Spleen (tissue), 11 donors: ENCODE measurements at regions not wholly inside any gene's neighbourhood (a gene's known extent, or its start where the extent isn't known, plus 50 kb on each side); places are given as distances from the start of the nearest gene placed in this dataset.

Experiments
- DNase-seq: peaks from one replicate; pipeline ENCODE4 v3.0.0-alpha.2; 2020
- H3K27ac ChIP-seq, 8 donors: fragments of 200-600 bp; sonication (generic) in 7 of 8; 1 replicate in 4 of 8; 2 replicates in 4 of 8; pipeline versions ENCODE4 v1.5.0 to v1.8.0; 2016 to 2021; ENCODE audit warnings: inconsistent platforms in 4 of 8, mild to moderate bottlenecking in 4 of 8, moderate library complexity in 1 of 8
- H3K27me3 ChIP-seq, 7 donors: fragments of 200-600 bp; sonication (generic) in 6 of 7; replicated peaks in 1 of 7; 1 replicate in 4 of 7; 2 replicates in 3 of 7; pipeline versions ENCODE4 v1.5.0 to v1.8.0; 2016 to 2021; ENCODE audit warnings: inconsistent platforms in 3 of 7, mild to moderate bottlenecking in 1 of 7
- H3K36me3 ChIP-seq, 6 donors: fragments of 200-600 bp; sonication (generic) in 5 of 6; 1 replicate in 4 of 6; 2 replicates in 2 of 6; pipeline versions ENCODE4 v1.5.0 to v1.8.0; 2016 to 2021; ENCODE audit warnings: inconsistent platforms in 2 of 6
- H3K4me1 ChIP-seq, 6 donors: fragments of 200-600 bp; sonication (generic) in 5 of 6; 1 replicate in 3 of 6; 2 replicates in 3 of 6; pipeline versions ENCODE4 v1.5.0 to v1.8.0; 2016 to 2021; ENCODE audit warnings: inconsistent platforms in 3 of 6
- H3K4me3 ChIP-seq, 8 donors: fragments of 200-600 bp; sonication (generic) in 7 of 8; 1 replicate in 4 of 8; 2 replicates in 4 of 8; pipeline versions ENCODE4 v1.5.0 to v1.8.0; 2016 to 2021; ENCODE audit warnings: inconsistent platforms in 4 of 8, mild to moderate bottlenecking in 4 of 8, moderate library complexity in 2 of 8
- H3K9me3 ChIP-seq, 8 donors: fragments of 200-600 bp; sonication (generic) in 7 of 8; 1 replicate in 4 of 8; 2 replicates in 4 of 8; pipeline versions ENCODE4 v1.5.0 to v1.8.0; 2016 to 2021; ENCODE audit warnings: inconsistent platforms in 4 of 8
- POLR2A ChIP-seq, 3 donors: fragments of 450-650 bp; IDR thresholded peaks; one replicate each; pipeline ENCODE4 v1.5.1; 2017; ENCODE audit warnings: antibody characterized with exemption in 3 of 3, mild to moderate bottlenecking in 1 of 3
- POLR2AphosphoS5 ChIP-seq, 3 donors: sonication (generic); formaldehyde crosslinking; IDR thresholded peaks; one replicate each; pipeline ENCODE4 v1.5.1; 2017; ENCODE audit warnings: antibody characterized with exemption in 3 of 3
- WGBS, 5 donors: extraction: QIAGEN DNeasy Blood & Tissue Kit in 3 of 5; methylation state at CpG; one replicate each; pipeline versions ENCODE4 v1.1.5 to v1.1.7; 2013 to 2018; 5-methylcytosine and 5-hydroxymethylcytosine counted together
- intact Hi-C: fragments of 100-400 bp; cut with DNase I; formaldehyde crosslinking; loops from one replicate; pipeline ENCODE4 v1.15.0; 2023; ENCODE audit warnings: low total_unique reads
- TF ChIP-seq, protein P1 (sequence below), 11 experiments: fragments of 200-600 bp in 7 of 11; fragments of 450-650 bp in 4 of 11; sonication (generic) in 4 of 11; IDR thresholded peaks in 8 of 11; conservative IDR thresholded peaks in 3 of 11; 1 replicate in 7 of 11; 2 replicates in 4 of 11; pipeline versions ENCODE4 v1.4.0 to v1.8.0; 2016 to 2021; ENCODE audit warnings: antibody characterized with exemption in 11 of 11, inconsistent platforms in 4 of 11, mild to moderate bottlenecking in 1 of 11
- donor health status: healthy with polysubstance abuse.
- donor health status: DM: no; HTN: no; CAD: no; lungs with moderate emphysema.
- donor health status: DM: no; HTN: no; CAD: no.
- donor health status: Bipolar disorder and iron deficiency.
- donor health status: healthy.
- donor health status: DM: no; HTN: no; CAD: no.
- donor health status: DM: yes; HTN: yes; CAD: no.

DNA sequence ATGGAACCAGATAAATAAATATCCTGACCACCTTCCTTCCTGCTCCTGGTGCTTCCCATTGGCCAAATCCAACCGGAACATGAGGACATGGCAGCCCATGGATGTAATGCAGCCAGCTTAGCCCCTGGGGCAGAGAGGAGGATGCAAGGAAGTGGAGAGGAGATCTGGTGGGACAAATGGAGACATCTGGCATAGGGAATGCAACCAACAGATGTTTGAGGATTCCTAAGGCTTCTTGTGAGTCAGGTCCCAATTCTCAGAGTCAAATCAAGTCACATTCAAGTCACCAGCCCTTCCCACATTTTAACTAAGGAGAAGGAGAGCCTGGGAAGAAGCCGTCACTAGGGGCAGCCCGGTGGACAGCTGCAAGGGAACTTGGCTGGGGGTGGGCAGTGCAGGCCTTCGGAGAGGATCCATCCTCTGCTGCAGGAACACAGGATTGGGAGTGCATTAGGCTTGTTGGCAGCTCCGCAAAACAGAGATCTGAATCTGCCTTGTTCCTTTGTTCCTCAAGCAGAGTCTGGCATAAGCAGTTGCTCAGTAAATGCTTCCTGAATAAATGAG, 62.8 kb upstream of the HS3ST2 start:
- no peak for DNase-seq
- Histone ChIP-seq H3K27ac (no peak overlapping the region), H3K9me3 (peaks cover 0 to 12% (median 6%) of the 10 kb centered on the region in 8 donors), H3K4me3 (no peak overlapping the region), H3K27me3 (no peaks in the 10 kb centered on the region), H3K36me3 (no peaks in the 10 kb centered on the region), H3K4me1 (no peaks in the 10 kb centered on the region)
- WGBS, 5 donors, result 45 to 72% (median 67%) methylated on average over 4 to 5 of the region's 5 CpGs
- TF ChIP-seq POLR2AphosphoS5 (IDR thresholded peaks at IDR 0.05) (no peak), POLR2A (IDR thresholded peaks at IDR 0.05) (no peak)
- TF ChIP-seq, protein P1, sequence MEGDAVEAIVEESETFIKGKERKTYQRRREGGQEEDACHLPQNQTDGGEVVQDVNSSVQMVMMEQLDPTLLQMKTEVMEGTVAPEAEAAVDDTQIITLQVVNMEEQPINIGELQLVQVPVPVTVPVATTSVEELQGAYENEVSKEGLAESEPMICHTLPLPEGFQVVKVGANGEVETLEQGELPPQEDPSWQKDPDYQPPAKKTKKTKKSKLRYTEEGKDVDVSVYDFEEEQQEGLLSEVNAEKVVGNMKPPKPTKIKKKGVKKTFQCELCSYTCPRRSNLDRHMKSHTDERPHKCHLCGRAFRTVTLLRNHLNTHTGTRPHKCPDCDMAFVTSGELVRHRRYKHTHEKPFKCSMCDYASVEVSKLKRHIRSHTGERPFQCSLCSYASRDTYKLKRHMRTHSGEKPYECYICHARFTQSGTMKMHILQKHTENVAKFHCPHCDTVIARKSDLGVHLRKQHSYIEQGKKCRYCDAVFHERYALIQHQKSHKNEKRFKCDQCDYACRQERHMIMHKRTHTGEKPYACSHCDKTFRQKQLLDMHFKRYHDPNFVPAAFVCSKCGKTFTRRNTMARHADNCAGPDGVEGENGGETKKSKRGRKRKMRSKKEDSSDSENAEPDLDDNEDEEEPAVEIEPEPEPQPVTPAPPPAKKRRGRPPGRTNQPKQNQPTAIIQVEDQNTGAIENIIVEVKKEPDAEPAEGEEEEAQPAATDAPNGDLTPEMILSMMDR (IDR thresholded peaks at IDR 0.05 in 8 of 11, conservative IDR thresholded peaks at IDR 0.05 in 3 of 11), result no peak
- intact Hi-C loops, result no loop called here

DNA sequence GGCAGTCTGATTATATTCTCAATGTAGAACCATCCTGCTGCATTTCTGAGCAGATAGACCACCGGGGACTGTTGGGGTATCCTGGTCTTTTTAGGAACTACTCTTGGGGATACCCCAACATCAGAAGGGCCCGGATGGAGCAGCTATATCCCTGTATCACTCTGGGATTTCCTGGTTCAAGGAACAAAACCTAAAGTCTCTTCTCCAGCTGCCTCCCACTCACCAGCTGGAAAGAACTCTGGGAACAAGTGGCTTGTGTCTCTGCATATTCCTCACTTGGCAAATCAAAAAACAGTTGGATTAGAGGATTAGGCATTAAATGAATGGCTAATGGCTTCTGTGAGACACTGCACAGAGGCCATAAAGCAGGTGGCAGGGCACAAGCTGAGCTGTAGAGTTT, 62.3 kb upstream of the HS3ST2 start:
- TF ChIP-seq, protein P1 (IDR thresholded peaks at IDR 0.05 in 8 of 11, conservative IDR thresholded peaks at IDR 0.05 in 3 of 11), result no peak
- TF ChIP-seq POLR2AphosphoS5 (IDR thresholded peaks at IDR 0.05), result no peak
- TF ChIP-seq POLR2A (IDR thresholded peaks at IDR 0.05), result no peak
- intact Hi-C loops, result no loop called here
- peaks cover 0 to 3% (median 0%) of the 10 kb centered on the region in 7 donors for H3K27me3 ChIP-seq
- H3K36me3 ChIP-seq, result no peaks in the 10 kb centered on the region
- 73 to 90% (median 80%) methylated on average over 2 of the region's 2 CpGs for WGBS, 5 donors
- H3K9me3 ChIP-seq, result peaks cover 0 to 8% (median 5%) of the 10 kb centered on the region in 8 donors
- no peak overlapping the region for H3K4me3 ChIP-seq
- no peaks in the 10 kb centered on the region for H3K4me1 ChIP-seq
- no peak for DNase-seq
- H3K27ac ChIP-seq, result no peak overlapping the region

DNA sequence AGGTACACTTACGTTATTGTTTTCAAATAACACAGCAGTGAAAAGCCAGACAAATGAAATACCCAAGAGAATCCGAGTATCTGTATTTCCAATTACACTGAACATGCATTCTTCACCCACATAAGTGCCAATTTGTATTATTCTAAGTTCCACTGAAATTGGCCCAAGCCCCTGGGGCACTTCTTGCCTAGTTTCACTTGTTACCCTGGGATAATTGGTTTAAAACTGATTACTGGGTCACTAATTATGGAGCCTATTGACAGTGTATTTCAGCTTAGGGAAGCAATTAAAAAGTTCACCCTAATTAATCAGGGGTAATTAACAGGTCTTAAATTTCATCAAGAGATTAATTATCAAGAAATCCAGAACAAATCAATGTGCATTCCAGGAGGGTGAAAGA, 60.5 kb upstream of the HS3ST2 start:
- Histone ChIP-seq H3K9me3 (peaks cover 0 to 8% (median 5%) of the 10 kb centered on the region in 8 donors), H3K27ac (no peak overlapping the region), H3K36me3 (no peaks in the 10 kb centered on the region), H3K27me3 (peaks cover 0 to 14% (median 0%) of the 10 kb centered on the region in 7 donors), H3K4me3 (no peak overlapping the region), H3K4me1 (no peaks in the 10 kb centered on the region)
- no peak for DNase-seq
- intact Hi-C loops, result no loop called here
- TF ChIP-seq, protein P1 (IDR thresholded peaks at IDR 0.05 in 8 of 11, conservative IDR thresholded peaks at IDR 0.05 in 3 of 11), result no peak
- no peak for TF ChIP-seq POLR2AphosphoS5 (IDR thresholded peaks at IDR 0.05)
- TF ChIP-seq POLR2A (IDR thresholded peaks at IDR 0.05), result no peak
- WGBS, 5 donors, result 36 to 60% (median 49%) methylated on average over 2 of the region's 2 CpGs

DNA sequence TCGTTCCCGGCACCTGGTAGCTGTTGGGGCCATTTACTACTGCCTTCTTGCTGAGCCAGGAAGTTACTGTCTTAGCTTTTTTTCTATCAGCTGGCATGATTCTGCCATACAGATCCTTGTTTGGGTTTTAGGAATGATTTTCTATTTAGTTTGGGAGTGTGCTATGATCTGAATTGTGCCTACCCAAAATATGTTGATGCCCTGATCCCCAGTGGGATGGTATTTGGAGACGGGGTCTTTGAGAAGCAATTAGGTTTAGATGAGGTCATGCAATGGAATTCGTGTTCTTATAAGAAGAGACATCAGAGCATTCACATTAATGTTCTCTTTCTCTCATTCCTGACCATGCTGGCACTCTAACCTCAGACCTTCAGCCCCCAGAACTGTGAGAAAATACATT, 59.4 kb upstream of the HS3ST2 start:
- TF ChIP-seq POLR2A (IDR thresholded peaks at IDR 0.05), result no peak
- TF ChIP-seq, protein P1 (IDR thresholded peaks at IDR 0.05 in 8 of 11, conservative IDR thresholded peaks at IDR 0.05 in 3 of 11), result no peak

More for the DNA sequence above, 59.4 kb upstream of the HS3ST2 start:
- Histone ChIP-seq H3K9me3 (peaks cover 0 to 5% (median 2%) of the 10 kb centered on the region in 8 donors), H3K36me3 (no peaks in the 10 kb centered on the region), H3K27me3 (peaks cover 0 to 14% (median 0%) of the 10 kb centered on the region in 7 donors), H3K4me1 (no peaks in the 10 kb centered on the region), H3K4me3 (no peak overlapping the region), H3K27ac (no peak overlapping the region)
- WGBS, 5 donors, result 75 to 90% (median 77%) methylated on average over 4 of the region's 4 CpGs
- no peak for DNase-seq
- intact Hi-C loops, result no loop called here
